Spleen (tissue), 11 donors: ENCODE measurements at regions not wholly inside any gene's neighbourhood (a gene's known extent, or its start where the extent isn't known, plus 50 kb on each side); places are given as distances from the start of the nearest gene placed in this dataset.

Experiments used
- DNase-seq: peaks from one replicate; pipeline ENCODE4 v3.0.0-alpha.2; 2020
- H3K27ac ChIP-seq, 8 donors: fragments of 200-600 bp; sonication (generic) in 7 of 8; 1 replicate in 4 of 8; 2 replicates in 4 of 8; pipeline versions ENCODE4 v1.5.0 to v1.8.0; 2016 to 2021; ENCODE audit warnings: inconsistent platforms in 4 of 8, mild to moderate bottlenecking in 4 of 8, moderate library complexity in 1 of 8
- H3K27me3 ChIP-seq, 7 donors: fragments of 200-600 bp; sonication (generic) in 6 of 7; replicated peaks in 1 of 7; 1 replicate in 4 of 7; 2 replicates in 3 of 7; pipeline versions ENCODE4 v1.5.0 to v1.8.0; 2016 to 2021; ENCODE audit warnings: inconsistent platforms in 3 of 7, mild to moderate bottlenecking in 1 of 7
- H3K36me3 ChIP-seq, 6 donors: fragments of 200-600 bp; sonication (generic) in 5 of 6; 1 replicate in 4 of 6; 2 replicates in 2 of 6; pipeline versions ENCODE4 v1.5.0 to v1.8.0; 2016 to 2021; ENCODE audit warnings: inconsistent platforms in 2 of 6
- H3K4me1 ChIP-seq, 6 donors: fragments of 200-600 bp; sonication (generic) in 5 of 6; 1 replicate in 3 of 6; 2 replicates in 3 of 6; pipeline versions ENCODE4 v1.5.0 to v1.8.0; 2016 to 2021; ENCODE audit warnings: inconsistent platforms in 3 of 6
- H3K4me3 ChIP-seq, 8 donors: fragments of 200-600 bp; sonication (generic) in 7 of 8; 1 replicate in 4 of 8; 2 replicates in 4 of 8; pipeline versions ENCODE4 v1.5.0 to v1.8.0; 2016 to 2021; ENCODE audit warnings: inconsistent platforms in 4 of 8, mild to moderate bottlenecking in 4 of 8, moderate library complexity in 2 of 8
- H3K9me3 ChIP-seq, 8 donors: fragments of 200-600 bp; sonication (generic) in 7 of 8; 1 replicate in 4 of 8; 2 replicates in 4 of 8; pipeline versions ENCODE4 v1.5.0 to v1.8.0; 2016 to 2021; ENCODE audit warnings: inconsistent platforms in 4 of 8
- POLR2A ChIP-seq, 3 donors: fragments of 450-650 bp; IDR thresholded peaks; one replicate each; pipeline ENCODE4 v1.5.1; 2017; ENCODE audit warnings: antibody characterized with exemption in 3 of 3, mild to moderate bottlenecking in 1 of 3
- POLR2AphosphoS5 ChIP-seq, 3 donors: sonication (generic); formaldehyde crosslinking; IDR thresholded peaks; one replicate each; pipeline ENCODE4 v1.5.1; 2017; ENCODE audit warnings: antibody characterized with exemption in 3 of 3
- WGBS, 5 donors: extraction: QIAGEN DNeasy Blood & Tissue Kit in 3 of 5; methylation state at CpG; one replicate each; pipeline versions ENCODE4 v1.1.5 to v1.1.7; 2013 to 2018; 5-methylcytosine and 5-hydroxymethylcytosine counted together
- intact Hi-C: fragments of 100-400 bp; cut with DNase I; formaldehyde crosslinking; loops from one replicate; pipeline ENCODE4 v1.15.0; 2023; ENCODE audit warnings: low total_unique reads
- TF ChIP-seq, protein P1 (sequence below), 11 experiments: fragments of 200-600 bp in 7 of 11; fragments of 450-650 bp in 4 of 11; sonication (generic) in 4 of 11; IDR thresholded peaks in 8 of 11; conservative IDR thresholded peaks in 3 of 11; 1 replicate in 7 of 11; 2 replicates in 4 of 11; pipeline versions ENCODE4 v1.4.0 to v1.8.0; 2016 to 2021; ENCODE audit warnings: antibody characterized with exemption in 11 of 11, inconsistent platforms in 4 of 11, mild to moderate bottlenecking in 1 of 11
- donor health status: healthy with polysubstance abuse.
- donor health status: DM: no; HTN: no; CAD: no; lungs with moderate emphysema.
- donor health status: DM: no; HTN: no; CAD: no.
- donor health status: Bipolar disorder and iron deficiency.
- donor health status: healthy.
- donor health status: DM: no; HTN: no; CAD: no.
- donor health status: DM: yes; HTN: yes; CAD: no.

GRCh38 chr13:73832128-73832588 is 302.0 kb downstream of the KLF12 start:
- intact Hi-C loops, result loop anchor here (10.0 kb wide), 1 partner anchor 453 kb away; no protein-coding TSS in a partner anchor

GRCh38 chr13:73829416-73829815 is 304.8 kb downstream of the KLF12 start:
- no peaks in the 10 kb centered on the region for H3K27me3 ChIP-seq
- WGBS, 5 donors, result 93 to 98% (median 95%) methylated on average over 1 of the region's 1 CpG
- TF ChIP-seq, protein P1, sequence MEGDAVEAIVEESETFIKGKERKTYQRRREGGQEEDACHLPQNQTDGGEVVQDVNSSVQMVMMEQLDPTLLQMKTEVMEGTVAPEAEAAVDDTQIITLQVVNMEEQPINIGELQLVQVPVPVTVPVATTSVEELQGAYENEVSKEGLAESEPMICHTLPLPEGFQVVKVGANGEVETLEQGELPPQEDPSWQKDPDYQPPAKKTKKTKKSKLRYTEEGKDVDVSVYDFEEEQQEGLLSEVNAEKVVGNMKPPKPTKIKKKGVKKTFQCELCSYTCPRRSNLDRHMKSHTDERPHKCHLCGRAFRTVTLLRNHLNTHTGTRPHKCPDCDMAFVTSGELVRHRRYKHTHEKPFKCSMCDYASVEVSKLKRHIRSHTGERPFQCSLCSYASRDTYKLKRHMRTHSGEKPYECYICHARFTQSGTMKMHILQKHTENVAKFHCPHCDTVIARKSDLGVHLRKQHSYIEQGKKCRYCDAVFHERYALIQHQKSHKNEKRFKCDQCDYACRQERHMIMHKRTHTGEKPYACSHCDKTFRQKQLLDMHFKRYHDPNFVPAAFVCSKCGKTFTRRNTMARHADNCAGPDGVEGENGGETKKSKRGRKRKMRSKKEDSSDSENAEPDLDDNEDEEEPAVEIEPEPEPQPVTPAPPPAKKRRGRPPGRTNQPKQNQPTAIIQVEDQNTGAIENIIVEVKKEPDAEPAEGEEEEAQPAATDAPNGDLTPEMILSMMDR (IDR thresholded peaks at IDR 0.05 in 8 of 11, conservative IDR thresholded peaks at IDR 0.05 in 3 of 11), result no peak
- TF ChIP-seq POLR2AphosphoS5 (IDR thresholded peaks at IDR 0.05), result no peak
- no peak for TF ChIP-seq POLR2A (IDR thresholded peaks at IDR 0.05)
- peaks cover 0 to 16% (median 0%) of the 10 kb centered on the region in 6 donors for H3K4me1 ChIP-seq
- H3K4me3 ChIP-seq, result no peak overlapping the region
- no peak overlapping the region for H3K27ac ChIP-seq
- H3K9me3 ChIP-seq, result no peaks in the 10 kb centered on the region
- intact Hi-C loops, result no loop called here
- no peaks in the 10 kb centered on the region for H3K36me3 ChIP-seq
- no peak for DNase-seq

More at GRCh38 chr13:73832128-73832588, 302.0 kb downstream of the KLF12 start:
- Histone ChIP-seq H3K36me3 (no peaks in the 10 kb centered on the region), H3K4me3 (no peak overlapping the region), H3K4me1 (peaks cover 0 to 39% (median 5%) of the 10 kb centered on the region in 6 donors), H3K27me3 (no peaks in the 10 kb centered on the region), H3K9me3 (no peaks in the 10 kb centered on the region), H3K27ac (no peak overlapping the region)
- no peak for TF ChIP-seq POLR2A (IDR thresholded peaks at IDR 0.05)
- no peak for TF ChIP-seq POLR2AphosphoS5 (IDR thresholded peaks at IDR 0.05)
- TF ChIP-seq, protein P1 (IDR thresholded peaks at IDR 0.05 in 8 of 11, conservative IDR thresholded peaks at IDR 0.05 in 3 of 11), result no peak
- 70 to 80% (median 76%) methylated on average over 4 of the region's 4 CpGs for WGBS, 5 donors
- no peak for DNase-seq

DNA sequence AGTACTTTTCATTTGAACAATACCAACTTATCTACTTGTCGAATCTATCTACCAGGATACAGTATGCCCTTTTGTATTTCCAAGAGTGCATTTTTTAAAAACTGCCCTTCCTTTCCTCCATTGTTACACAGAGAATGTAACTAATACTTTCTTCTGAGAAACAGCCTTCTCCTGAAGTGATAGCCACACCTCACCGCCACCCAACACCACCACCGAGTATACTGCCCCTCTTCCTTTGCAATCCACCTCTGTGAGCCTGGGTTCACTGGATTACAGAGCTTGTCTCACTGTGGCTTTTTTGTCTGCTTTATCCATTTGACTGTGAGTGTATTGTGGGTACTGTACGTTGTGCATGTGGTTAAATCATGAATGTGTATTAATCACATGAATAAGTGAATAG is 305.4 kb downstream of the KLF12 start:
- Histone ChIP-seq H3K4me3 (no peak overlapping the region), H3K4me1 (peaks cover 0 to 16% (median 0%) of the 10 kb centered on the region in 6 donors), H3K27ac (no peak overlapping the region), H3K36me3 (no peaks in the 10 kb centered on the region), H3K9me3 (no peaks in the 10 kb centered on the region), H3K27me3 (no peaks in the 10 kb centered on the region)
- 59 to 90% (median 76%) methylated on average over 4 of the region's 4 CpGs for WGBS, 5 donors
- intact Hi-C loops, result no loop called here
- no peak for TF ChIP-seq POLR2AphosphoS5 (IDR thresholded peaks at IDR 0.05)
- no peak for TF ChIP-seq POLR2A (IDR thresholded peaks at IDR 0.05)
- TF ChIP-seq, protein P1 (IDR thresholded peaks at IDR 0.05 in 8 of 11, conservative IDR thresholded peaks at IDR 0.05 in 3 of 11), result no peak
- no peak for DNase-seq

- no peak for DNase-seq
- intact Hi-C loops, result no loop called here
- no peak overlapping the region for H3K4me3 ChIP-seq
- 75 to 100% (median 95%) methylated on average over 3 of the region's 3 CpGs for WGBS, 5 donors
- no peaks in the 10 kb centered on the region for H3K9me3 ChIP-seq
- peaks cover 0 to 7% (median 0%) of the 10 kb centered on the region in 6 donors for H3K4me1 ChIP-seq
- no peak overlapping the region for H3K27ac ChIP-seq
- no peaks in the 10 kb centered on the region for H3K27me3 ChIP-seq
- no peaks in the 10 kb centered on the region for H3K36me3 ChIP-seq
- TF ChIP-seq POLR2A (IDR thresholded peaks at IDR 0.05) (no peak), POLR2AphosphoS5 (IDR thresholded peaks at IDR 0.05) (no peak)
- TF ChIP-seq, protein P1 (IDR thresholded peaks at IDR 0.05 in 8 of 11, conservative IDR thresholded peaks at IDR 0.05 in 3 of 11), result no peak
Measured at GRCh38 chr13:73827434-73827833, 306.8 kb downstream of the KLF12 start.
